IMR-90 (cell line): ENCODE measurements at regions not wholly inside any gene's neighbourhood (a gene's known extent, or its start where the extent isn't known, plus 50 kb on each side); places are given as distances from the start of the nearest gene placed in this dataset.

ENCODE experiments used
- ATAC-seq: fragments of 200-7000 bp; cut with Tn5 transposase; 2 replicates; pipeline ENCODE4 v1.9.1; 2020; ENCODE audit warnings: low read depth, mild to moderate bottlenecking, moderate library complexity
- BruUV-seq: library from RNA; stranded (reverse); fragments of 400-500 nt; replicated peaks from 2 replicates; lab custom pipeline; 2021; lab: Mats Ljungman, UMichigan
- CTCF ChIA-PET: fragments of 300-600 bp; formaldehyde crosslinking; extraction: SDS; loops from one replicate; lab custom pipeline; 2021; ENCODE audit warnings: antibody characterized with exemption; lab: Yijun Ruan, JAX
- POLR2A ChIA-PET: fragments of 300-600 bp; sonication (Branson Sonifier 250); formaldehyde crosslinking; loops from one replicate; lab custom pipeline; 2022; ENCODE audit warnings: antibody characterized with exemption; ENCODE audit not compliant: unreplicated experiment; lab: Charles Lee
- DNase-seq: peaks from one replicate; pipeline ENCODE4 v3.0.0; 2013
- H2AFZ ChIP-seq: replicated peaks from 2 replicates; pipeline ENCODE3; 2013; ENCODE audit warnings: low read length, mild to moderate bottlenecking; ENCODE audit not compliant: poor library complexity
- H2AK5ac ChIP-seq: 2 replicates; pipeline ENCODE4 v1.6.1; 2013; ENCODE audit warnings: low read depth, low read length, inconsistent platforms
- H2AK9ac ChIP-seq: replicated peaks from 2 replicates; pipeline ENCODE3; 2013; ENCODE audit warnings: mild to moderate bottlenecking, low read depth, low read length, moderate library complexity; ENCODE audit not compliant: poor library complexity
- H2BK120ac ChIP-seq: 2 replicates; pipeline ENCODE4 v1.6.1; 2013; ENCODE audit warnings: low read depth, low read length, inconsistent platforms
- H2BK15ac ChIP-seq: 3 replicates; pipeline ENCODE4 v1.6.1; 2013; ENCODE audit warnings: low read depth, low read length, inconsistent platforms
- H2BK20ac ChIP-seq: 2 replicates; pipeline ENCODE4 v1.6.1; 2013; ENCODE audit warnings: low read depth, mild to moderate bottlenecking, inconsistent platforms, low read length, moderate library complexity
- H2BK5ac ChIP-seq: 2 replicates; pipeline ENCODE4 v1.6.1; 2013; ENCODE audit warnings: mild to moderate bottlenecking, low read depth, low read length, inconsistent platforms; ENCODE audit not compliant: poor library complexity, severe bottlenecking
- H3K14ac ChIP-seq: replicated peaks from 2 replicates; pipeline ENCODE4 v1.6.1; 2013; ENCODE audit warnings: low read depth, low read length, inconsistent platforms
- H3K18ac ChIP-seq: 2 replicates; pipeline ENCODE4 v1.6.1; 2013; ENCODE audit warnings: low read depth, low read length, control low read depth
- H3K23ac ChIP-seq: 2 replicates; pipeline ENCODE4 v1.6.1; 2013; ENCODE audit warnings: low read depth, low read length, inconsistent platforms
- H3K27ac ChIP-seq: 2 replicates; pipeline ENCODE4 v1.5.1; 2013; ENCODE audit warnings: mild to moderate bottlenecking, control low read depth, low read length; ENCODE audit not compliant: insufficient read depth
- H3K27me3 ChIP-seq: 2 replicates; pipeline ENCODE4 v1.6.1; 2013; ENCODE audit warnings: low read length; ENCODE audit not compliant: control insufficient read depth, insufficient read depth
- H3K36me3 ChIP-seq: 2 replicates; pipeline ENCODE4 v1.6.1; 2013; ENCODE audit warnings: low read length, mixed read lengths; ENCODE audit not compliant: control insufficient read depth, insufficient read depth
- H3K4ac ChIP-seq: 2 replicates; pipeline ENCODE4 v1.6.1; 2013; ENCODE audit warnings: low read depth, low read length, inconsistent platforms
- H3K4me1 ChIP-seq: 2 replicates; pipeline ENCODE4 v1.6.1; 2013; ENCODE audit warnings: low read length, mixed read lengths; ENCODE audit not compliant: control insufficient read depth, insufficient read depth
- H3K4me2 ChIP-seq: 2 replicates; pipeline ENCODE4 v1.6.1; 2013; ENCODE audit warnings: low read depth, mild to moderate bottlenecking, control low read depth, low read length, moderate library complexity
- H3K4me3 ChIP-seq: 2 replicates; pipeline ENCODE4 v1.5.1; 2013; ENCODE audit warnings: low read depth, mild to moderate bottlenecking, control low read depth, low read length, moderate library complexity; ENCODE audit not compliant: insufficient read depth
- H3K56ac ChIP-seq: 2 replicates; pipeline ENCODE4 v1.6.1; 2013; ENCODE audit warnings: low read length, inconsistent platforms; ENCODE audit not compliant: insufficient read depth; ENCODE audit errors: extremely low read depth
- H3K79me1 ChIP-seq, 2 experiments: 2 replicates each; pipeline ENCODE4 v1.6.1; 2013; ENCODE audit warnings: low read length in 2 of 2, inconsistent platforms in 1 of 2, low read depth in 1 of 2
- H3K9ac ChIP-seq: 2 replicates; pipeline ENCODE4 v1.6.1; 2013; ENCODE audit warnings: low read depth, low read length, control low read depth
- H3K9me1 ChIP-seq: 2 replicates; pipeline ENCODE4 v1.6.1; 2013; ENCODE audit warnings: low read length, inconsistent platforms; ENCODE audit not compliant: insufficient read depth
- H3K9me3 ChIP-seq: 2 replicates; pipeline ENCODE4 v1.6.1; 2013; ENCODE audit warnings: low read length; ENCODE audit not compliant: control insufficient read depth, insufficient read depth
- H4K20me1 ChIP-seq: 2 replicates; pipeline ENCODE4 v1.6.1; 2013; ENCODE audit warnings: low read length, inconsistent platforms; ENCODE audit not compliant: insufficient read depth
- H4K5ac ChIP-seq: 2 replicates; pipeline ENCODE4 v1.6.1; 2013; ENCODE audit warnings: mild to moderate bottlenecking, low read depth, low read length, control low read depth
- H4K8ac ChIP-seq, 2 experiments: 2 replicates each; pipeline ENCODE4 v1.6.1; 2013; ENCODE audit warnings: low read depth in 2 of 2, low read length in 2 of 2, control low read depth in 1 of 2, inconsistent platforms in 1 of 2
- H4K91ac ChIP-seq: 2 replicates; pipeline ENCODE4 v1.6.1; 2013; ENCODE audit warnings: low read depth, low read length, inconsistent platforms; ENCODE audit not compliant: insufficient read depth
- BHLHE40 ChIP-seq: fragments of 150-350 bp; IDR thresholded peaks from 2 replicates; pipeline ENCODE4 v1.6.1; 2016; ENCODE audit warnings: mild to moderate bottlenecking, low read depth, low read length
- CEBPB ChIP-seq: IDR thresholded peaks from 2 replicates; pipeline ENCODE4 v1.6.1; 2012; ENCODE audit warnings: low read depth, low read length, improper control_type of control experiment
- CHD1 ChIP-seq: IDR thresholded peaks from 2 replicates; pipeline ENCODE4 v1.6.1; 2012; ENCODE audit warnings: low read depth, low read length, improper control_type of control experiment
- CTCF ChIP-seq: conservative IDR thresholded peaks from 2 replicates; pipeline ENCODE4 v1.5.1; 2012; ENCODE audit warnings: mild to moderate bottlenecking, low read depth, low read length, improper control_type of control experiment
- FOS ChIP-seq: fragments of 150-350 bp; IDR thresholded peaks from 2 replicates; pipeline ENCODE4 v1.6.1; 2016; ENCODE audit warnings: low read depth, low read length
- MAFK ChIP-seq: IDR thresholded peaks from 2 replicates; pipeline ENCODE4 v1.6.1; 2012; ENCODE audit warnings: low read depth, low read length, improper control_type of control experiment
- MAZ ChIP-seq: IDR thresholded peaks from 2 replicates; pipeline ENCODE4 v1.6.1; 2012; ENCODE audit warnings: low read depth, mild to moderate bottlenecking, low read length, improper control_type of control experiment, moderate library complexity, borderline replicate concordance
- MXI1 ChIP-seq: IDR thresholded peaks from 2 replicates; pipeline ENCODE4 v1.6.1; 2012; ENCODE audit warnings: low read depth, mild to moderate bottlenecking, low read length, moderate library complexity, borderline replicate concordance
- NFE2L2 ChIP-seq: fragments of 150-350 bp; IDR thresholded peaks from 2 replicates; pipeline ENCODE4 v1.6.1; 2016; ENCODE audit warnings: low read depth, mild to moderate bottlenecking, low read length
- POLR2A ChIP-seq: IDR thresholded peaks from 2 replicates; pipeline ENCODE4 v1.6.1; 2012; ENCODE audit warnings: mild to moderate bottlenecking, low read depth, low read length
- RAD21 ChIP-seq: IDR thresholded peaks from 2 replicates; pipeline ENCODE4 v1.6.1; 2012; ENCODE audit warnings: low read length, improper control_type of control experiment
- RCOR1 ChIP-seq: IDR thresholded peaks from 2 replicates; pipeline ENCODE4 v1.6.1; 2012; ENCODE audit warnings: mild to moderate bottlenecking, low read length, improper control_type of control experiment; ENCODE audit not compliant: insufficient replicate concordance
- RFX5 ChIP-seq: IDR thresholded peaks from 2 replicates; pipeline ENCODE4 v1.8.0; 2012; ENCODE audit warnings: low read depth, mild to moderate bottlenecking, low read length, moderate library complexity
- USF2 ChIP-seq: fragments of 150-350 bp; IDR thresholded peaks from 2 replicates; pipeline ENCODE4 v1.6.1; 2017; ENCODE audit warnings: mild to moderate bottlenecking, antibody characterized with exemption, low read length, low read depth
- dilution Hi-C: fragments of 300-500 bp; cut with HindIII; formaldehyde crosslinking; loops from one replicate; pipeline ENCODE4 v1.14.3; 2018; ENCODE audit warnings: low sequenced_read_pairs; ENCODE audit not compliant: unreplicated experiment
- in situ Hi-C: fragments of 300-500 bp; cut with MboI; formaldehyde crosslinking; loops from 3 replicates; pipeline ENCODE4 v1.14.3; 2019; ENCODE audit warnings: low sequenced_read_pairs, inconsistent platforms, mixed read lengths
- intact Hi-C: fragments of 100-400 bp; cut with micrococcal nuclease; formaldehyde crosslinking; loops from 2 replicates; pipeline ENCODE4 v1.10.0; 2022
- TF ChIP-seq, protein P1 (sequence below): fragments of 150-350 bp; IDR thresholded peaks from 2 replicates; pipeline ENCODE4 v1.6.1; 2016; ENCODE audit warnings: low read depth, mild to moderate bottlenecking, low read length, moderate library complexity, borderline replicate concordance

DNA sequence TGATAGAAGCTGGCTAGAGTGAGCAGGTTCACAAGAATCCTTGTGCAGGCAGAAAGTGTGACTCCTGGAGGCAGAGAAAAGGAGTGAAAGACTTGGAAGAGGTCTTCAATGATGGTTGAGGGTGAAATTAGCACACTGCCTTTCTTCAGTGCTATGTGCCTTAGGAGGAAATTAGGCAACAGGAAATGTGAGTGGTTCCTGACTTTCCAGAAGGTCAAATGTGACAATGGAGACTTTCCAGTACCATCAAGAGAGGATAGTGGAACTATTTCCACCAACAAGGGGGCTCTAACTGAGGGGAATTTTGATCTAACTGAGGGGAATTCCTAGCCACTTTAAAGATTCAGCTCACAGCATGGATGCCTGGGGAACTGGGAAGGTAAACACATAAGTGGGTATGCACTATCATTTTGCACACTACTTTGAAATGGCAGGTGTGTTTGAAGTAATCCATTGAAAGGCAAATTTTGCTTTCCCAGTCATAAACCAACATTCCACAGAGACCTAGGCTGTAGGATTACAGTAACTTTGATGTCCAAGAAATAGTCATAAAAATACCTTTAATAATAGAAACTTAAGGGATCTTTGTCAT is 90.0 kb downstream of the PERP start:
- Histone ChIP-seq H3K56ac (no peak overlapping the region), H2AK9ac (no peak overlapping the region), H3K18ac (no peak overlapping the region), H2BK120ac (no peak overlapping the region), H3K23ac (no peak overlapping the region), H3K9ac (no peak overlapping the region), H2BK5ac (no peak overlapping the region), H2AFZ (no peak overlapping the region), H4K5ac (no peak overlapping the region), H3K4me1 (no peaks in the 10 kb centered on the region), H2BK15ac (no peak overlapping the region), H2AK5ac (no peak overlapping the region), H3K9me1 (no peaks in the 10 kb centered on the region), H3K4me2 (no peak overlapping the region), H3K27me3 (peaks cover 19% of the 10 kb centered on the region), H4K8ac (no peak overlapping the region), H3K4ac (no peak overlapping the region), H4K91ac (no peak overlapping the region), H4K20me1 (no peaks in the 10 kb centered on the region), H3K14ac (no peak overlapping the region), H3K79me1 (no peaks in the 10 kb centered on the region), H3K4me3 (no peak overlapping the region), H3K9me3 (no peaks in the 10 kb centered on the region), H2BK20ac (no peak overlapping the region), H3K36me3 (no peaks in the 10 kb centered on the region), H3K27ac (no peak overlapping the region)
- POLR2A ChIA-PET = no interaction called here
- dilution Hi-C loops = no loop called here
- in situ Hi-C loops = no loop called here
- CTCF ChIA-PET = no interaction called here
- no peak for TF ChIP-seq BHLHE40
- no peak for TF ChIP-seq FOS
- TF ChIP-seq CEBPB = no peak
- TF ChIP-seq RCOR1 = no peak
- TF ChIP-seq MAFK = no peak
- TF ChIP-seq NFE2L2 = no peak
- TF ChIP-seq POLR2A = no peak
- no peak for TF ChIP-seq RAD21
- no peak for TF ChIP-seq MXI1
- no peak for TF ChIP-seq MAZ
- TF ChIP-seq CTCF = no peak
- no peak for TF ChIP-seq USF2
- no peak for TF ChIP-seq CHD1
- TF ChIP-seq, protein P1, sequence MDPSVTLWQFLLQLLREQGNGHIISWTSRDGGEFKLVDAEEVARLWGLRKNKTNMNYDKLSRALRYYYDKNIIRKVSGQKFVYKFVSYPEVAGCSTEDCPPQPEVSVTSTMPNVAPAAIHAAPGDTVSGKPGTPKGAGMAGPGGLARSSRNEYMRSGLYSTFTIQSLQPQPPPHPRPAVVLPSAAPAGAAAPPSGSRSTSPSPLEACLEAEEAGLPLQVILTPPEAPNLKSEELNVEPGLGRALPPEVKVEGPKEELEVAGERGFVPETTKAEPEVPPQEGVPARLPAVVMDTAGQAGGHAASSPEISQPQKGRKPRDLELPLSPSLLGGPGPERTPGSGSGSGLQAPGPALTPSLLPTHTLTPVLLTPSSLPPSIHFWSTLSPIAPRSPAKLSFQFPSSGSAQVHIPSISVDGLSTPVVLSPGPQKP = no peak
- no peak for TF ChIP-seq RFX5
- BruUV-seq = no TSS peak
- intact Hi-C loops = no loop called here
- ATAC-seq = no peak
- DNase-seq = no peak
